ENCODE measurements at regions not wholly inside any gene's neighbourhood (a gene's known extent, or its start where the extent isn't known, plus 50 kb on each side); places are given as distances from the start of the nearest gene placed in this dataset.

DNA sequence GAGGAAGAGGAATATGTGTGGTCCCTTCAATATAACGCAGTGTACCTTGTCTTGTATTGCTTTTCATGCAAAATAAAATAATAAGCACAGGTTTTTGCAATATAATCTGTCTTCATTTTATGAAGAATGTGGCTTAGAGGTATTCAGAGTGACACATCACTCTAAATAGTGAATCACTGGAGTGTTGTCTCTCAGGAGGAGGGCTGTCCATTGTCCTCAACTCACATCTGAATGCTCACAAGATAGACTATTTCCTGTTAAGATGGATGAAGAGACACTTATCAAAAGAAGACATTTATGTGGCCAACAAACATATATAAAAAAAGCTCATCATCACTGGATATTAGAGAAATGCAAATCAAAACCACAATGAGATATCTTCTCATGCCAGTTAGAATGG, 1147.5 kb upstream of the C9orf72 start:
- Histone ChIP-seq H3K4me3 (ENCODE audit: extremely low read depth in 1 of 4, insufficient read depth in 2 of 4, low read depth in 3 of 4, low read length in 4 of 4) (no peak overlapping the region), H3K23me2 (ENCODE audit: low read depth, low read length) (no peaks in the 10 kb centered on the region), H4K8ac (ENCODE audit: extremely low read depth, insufficient read depth, low read length) (no peak overlapping the region), H3K23ac (ENCODE audit: insufficient read length) (no peak overlapping the region), H3K4me1 (replicated peaks in 1 of 4; ENCODE audit: control insufficient read depth in 3 of 4, insufficient read depth in 4 of 4, low read length in 3 of 4) (no peaks in the 10 kb centered on the region), H2BK20ac (ENCODE audit: low read length) (no peak overlapping the region), H3K9ac (replicated peaks in 1 of 4; ENCODE audit: extremely low read depth in 1 of 4, low read depth in 3 of 4, low read length in 3 of 4) (no peak overlapping the region), H3K27me3 (replicated peaks in 1 of 4; ENCODE audit: control insufficient read depth in 3 of 4, extremely low read depth in 1 of 4, insufficient read depth in 3 of 4, low read length in 3 of 4) (no peaks in the 10 kb centered on the region), H3K4me2 (ENCODE audit: insufficient read depth in 1 of 2, low read depth in 2 of 2, low read length in 2 of 2) (no peak overlapping the region), H3K4ac (replicated peaks; ENCODE audit: insufficient read length, low read depth, low read length) (no peak overlapping the region), H2BK15ac (ENCODE audit: low read length) (no peak overlapping the region), H3K36me3 (ENCODE audit: control insufficient read depth in 2 of 4, insufficient read depth in 4 of 4, low read length in 3 of 4) (no peaks in the 10 kb centered on the region), H2BK120ac (replicated peaks; ENCODE audit: low read depth, low read length) (no peak overlapping the region), H2AK5ac (ENCODE audit: low read depth, low read length) (no peak overlapping the region), H3K9me3 (ENCODE audit: insufficient read depth in 2 of 2, low read depth in 1 of 2, low read length in 1 of 2) (no peaks in the 10 kb centered on the region), H3K79me2 (ENCODE audit: control insufficient read depth in 1 of 2, insufficient read depth in 2 of 2, low read length in 2 of 2) (no peaks in the 10 kb centered on the region), H3K79me1 (ENCODE audit: low read depth, low read length) (no peaks in the 10 kb centered on the region), H3K14ac (ENCODE audit: insufficient read length) (no peak overlapping the region), H4K5ac (ENCODE audit: insufficient read length, low read depth, low read length) (no peak overlapping the region), H3K18ac (ENCODE audit: extremely low read depth, low read length) (no peak overlapping the region), H2BK5ac (ENCODE audit: low read depth, low read length) (no peak overlapping the region), H2BK12ac (ENCODE audit: low read depth, low read length) (no peak overlapping the region), H2AFZ (ENCODE audit: low read length) (no peak overlapping the region), H3K27ac (ENCODE audit: low read depth, low read length) (no peak overlapping the region), H3K56ac (replicated peaks; ENCODE audit: insufficient read length, low read depth, low read length) (no peak overlapping the region), H4K91ac (replicated peaks; ENCODE audit: insufficient read length, low read length) (no peak overlapping the region), H4K20me1 (replicated peaks in 1 of 2; ENCODE audit: control insufficient read depth in 1 of 2, insufficient read depth in 2 of 2, low read length in 2 of 2) (no peaks in the 10 kb centered on the region)
- DNase-seq (ENCODE audit: low read depth in 1 of 2, low spot score in 2 of 2) (no peak), FAIRE-seq (no peak)
- ChIA-PET CTCF (ENCODE audit: partially characterized antibody) (no interaction called here), POLR2A (ENCODE audit: partially characterized antibody) (no interaction called here)
- TF ChIP-seq TBP (IDR thresholded peaks at IDR 0.05; ENCODE audit: low read depth, low read length) (no peak), POLR2A (IDR thresholded peaks at IDR 0.05; ENCODE audit: control extremely low read depth in 1 of 2, low read depth in 2 of 2, low read length in 2 of 2) (no peak), SP4 (IDR thresholded peaks at IDR 0.05; ENCODE audit: low read length) (no peak), CBX5 (IDR thresholded peaks at IDR 0.05; ENCODE audit: low read depth, low read length) (no peak), EGR1 (IDR thresholded peaks at IDR 0.05; ENCODE audit: borderline replicate concordance, low read depth, low read length) (no peak), SIN3A (conservative IDR thresholded peaks at IDR 0.05 in 1 of 2, IDR thresholded peaks at IDR 0.05 in 1 of 2; ENCODE audit: low read depth in 1 of 2, low read length in 2 of 2) (no peak), CHD1 (IDR thresholded peaks at IDR 0.05; ENCODE audit: low read depth, low read length) (no peak), YY1 (IDR thresholded peaks at IDR 0.05; ENCODE audit: low read depth, low read length) (no peak), SIX5 (IDR thresholded peaks at IDR 0.05; ENCODE audit: low read depth, low read length) (no peak), GTF2F1 (IDR thresholded peaks at IDR 0.05; ENCODE audit: borderline replicate concordance, low read depth, low read length) (no peak), RAD21 (IDR thresholded peaks at IDR 0.05 in 1 of 2, conservative IDR thresholded peaks at IDR 0.05 in 1 of 2; ENCODE audit: low read depth in 2 of 2, low read length in 2 of 2) (no peak), RBBP5 (IDR thresholded peaks at IDR 0.05; ENCODE audit: borderline replicate concordance, low read depth, low read length) (no peak), MAFK (IDR thresholded peaks at IDR 0.05; ENCODE audit: low read depth, low read length) (no peak)
- TF ChIP-seq, protein P1, sequence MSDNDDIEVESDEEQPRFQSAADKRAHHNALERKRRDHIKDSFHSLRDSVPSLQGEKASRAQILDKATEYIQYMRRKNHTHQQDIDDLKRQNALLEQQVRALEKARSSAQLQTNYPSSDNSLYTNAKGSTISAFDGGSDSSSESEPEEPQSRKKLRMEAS (IDR thresholded peaks at IDR 0.05): no peak
- WGBS, 2 experiments (ENCODE audit: extremely low coverage in 1 of 2, insufficient coverage in 1 of 2, insufficient read length in 1 of 2, insufficient replicate concordance in 2 of 2, low coverage in 1 of 2, low lambda C conversion rate in 2 of 2, missing lambda C conversion rate in 1 of 2): 100% methylated on average over 1 of the region's 1 CpG; no CpG with 5 or more reads in 1 of the 2 experiments
